GM21786 (cell line): ENCODE measurements at regions not wholly inside any gene's neighbourhood (a gene's known extent, or its start where the extent isn't known, plus 50 kb on each side); places are given as distances from the start of the nearest gene placed in this dataset.
"Not testable (repeated sequence)": the region's sequence is repeated elsewhere in the genome, so short reads cannot be mapped to it uniquely, and the experiment has no call there.

Experiments used
- ATAC-seq: cut with Tn5 transposase; IDR thresholded peaks from one replicate; pipeline ENCODE4 v1.9.1; 2021; ENCODE audit not compliant: unreplicated experiment

- ATAC-seq = no peak
These were observed 228.4 kb downstream of the SPRY1 start for GRCh38 chr4:123624959-123625358.

- ATAC-seq = no peak
These were observed 231.7 kb downstream of the SPRY1 start for GRCh38 chr4:123628288-123628687.

- ATAC-seq = no peak
These were observed 235.4 kb downstream of the SPRY1 start for GRCh38 chr4:123631786-123632692.

- ATAC-seq = no peak
These were observed 236.1 kb downstream of the SPRY1 start for GRCh38 chr4:123632693-123633030.

GRCh38 chr4:123638834-123639233, 242.2 kb downstream of the SPRY1 start:
- ATAC-seq = no peak

GRCh38 chr4:123640271-123640670, 243.7 kb downstream of the SPRY1 start:
- ATAC-seq = no peak

- no peak for ATAC-seq
These were observed 244.2 kb downstream of the SPRY1 start for GRCh38 chr4:123640824-123641223.

- ATAC-seq = no peak
These were observed 247.1 kb downstream of the SPRY1 start for GRCh38 chr4:123643691-123644090.

GRCh38 chr4:123649250-123649644, 252.7 kb downstream of the SPRY1 start:
- peak; percentile 97 for ATAC-seq

- ATAC-seq = peak; percentile 38
These were observed 253.2 kb downstream of the SPRY1 start for GRCh38 chr4:123649645-123650391.

GRCh38 chr4:123651066-123651465, 254.5 kb downstream of the SPRY1 start:
- no peak for ATAC-seq

- ATAC-seq = no peak
These were observed 255.1 kb downstream of the SPRY1 start for GRCh38 chr4:123651536-123652180.

GRCh38 chr4:123652476-123652875, 255.9 kb downstream of the SPRY1 start:
- no peak for ATAC-seq

GRCh38 chr4:123653236-123653635, 256.6 kb downstream of the SPRY1 start:
- ATAC-seq = no peak

- not testable (repeated sequence) for ATAC-seq
These were observed 260.2 kb downstream of the SPRY1 start for GRCh38 chr4:123656746-123657294.

- not testable (repeated sequence) for ATAC-seq
These were observed 261.0 kb downstream of the SPRY1 start for GRCh38 chr4:123657606-123658005.

- no peak for ATAC-seq
These were observed 262.7 kb downstream of the SPRY1 start for GRCh38 chr4:123659262-123659661.

- ATAC-seq = no peak
These were observed 263.1 kb downstream of the SPRY1 start for GRCh38 chr4:123659730-123660129.

GRCh38 chr4:123661080-123661737, 264.6 kb downstream of the SPRY1 start:
- ATAC-seq = no peak

GRCh38 chr4:123662827-123663226, 266.2 kb downstream of the SPRY1 start:
- no peak for ATAC-seq

- ATAC-seq = no peak
These were observed 269.9 kb downstream of the SPRY1 start for GRCh38 chr4:123666486-123666885.
